ENCODE measurements at regions not wholly inside any gene's neighbourhood (a gene's known extent, or its start where the extent isn't known, plus 50 kb on each side); places are given as distances from the start of the nearest gene placed in this dataset.
A peak's percentile ranks its signal among the peaks of the same experiment; 100 is the strongest.

GRCh38 chr3:194536871-194537637, 50.3 kb upstream of the ATP13A3 start:
- DNase-seq (ENCODE audit: low read depth in 2 of 2) = peak in 1 of 2 donors; percentile 63

All from dermis microvascular lymphatic vessel endothelial cell (primary cell).